Coronary artery (tissue), 2 donors: ENCODE measurements at regions not wholly inside any gene's neighbourhood (a gene's known extent, or its start where the extent isn't known, plus 50 kb on each side); places are given as distances from the start of the nearest gene placed in this dataset.

Experiments used
- DNase-seq: peaks from one replicate; pipeline ENCODE4 v3.0.0-alpha.2; 2017; ENCODE audit warnings: low spot score
- H3K27ac ChIP-seq, 2 donors: fragments of 200-600 bp; sonication (generic); one replicate each; pipeline ENCODE4 v1.5.1; 2016 to 2019
- H3K4me3 ChIP-seq: fragments of 200-600 bp; sonication (generic); 2 replicates; pipeline ENCODE4 v1.5.1; 2016; ENCODE audit warnings: mild to moderate bottlenecking, moderate library complexity
- TF ChIP-seq, protein P1 (sequence below): fragments of 200-600 bp; sonication (generic); IDR thresholded peaks from one replicate; pipeline ENCODE4 v1.5.1; 2019; ENCODE audit warnings: antibody characterized with exemption

DNA sequence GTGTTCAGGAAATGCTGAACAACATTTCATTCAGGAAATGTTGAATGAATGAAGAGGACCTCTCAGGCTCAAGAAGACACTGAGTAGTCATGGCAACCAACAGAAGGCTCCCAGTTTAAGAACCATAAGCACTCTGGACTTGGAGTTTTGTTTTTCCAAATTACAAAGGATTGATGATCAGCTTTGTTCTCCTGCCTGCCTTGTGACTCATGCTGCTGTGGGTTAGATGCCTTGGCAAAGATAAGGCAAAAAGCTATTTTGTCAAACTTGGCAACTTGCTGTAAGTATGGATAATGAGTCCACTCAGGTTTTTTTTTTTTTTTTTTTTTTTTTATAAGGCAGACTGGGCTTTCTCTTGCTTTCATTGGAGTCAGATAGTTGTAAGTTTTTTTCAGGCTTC lies 365.0 kb downstream of the TMEM232 start:
- no peak overlapping the region for H3K27ac ChIP-seq

DNA sequence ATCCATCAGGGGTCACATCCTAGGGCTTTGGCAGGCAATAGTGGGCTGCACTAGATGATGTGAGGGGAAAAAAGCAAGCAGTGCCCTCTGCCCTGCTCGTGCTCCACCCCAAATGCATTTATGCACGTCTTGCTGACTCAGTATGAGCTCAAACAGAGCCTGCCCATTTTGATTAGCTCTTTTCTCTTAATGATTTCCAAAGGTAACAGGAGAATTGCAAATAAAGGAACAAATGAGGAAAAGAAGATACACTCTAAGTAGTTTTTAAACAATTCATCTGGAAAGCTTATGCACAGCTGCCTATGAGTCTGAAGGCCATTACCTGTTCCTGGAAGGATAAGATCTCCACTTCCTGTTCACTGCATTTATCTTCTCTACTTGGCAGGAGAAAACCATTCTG lies 364.2 kb downstream of the TMEM232 start:
- Histone ChIP-seq H3K27ac (no peak overlapping the region), H3K4me3 (no peak overlapping the region)
- TF ChIP-seq, protein P1, sequence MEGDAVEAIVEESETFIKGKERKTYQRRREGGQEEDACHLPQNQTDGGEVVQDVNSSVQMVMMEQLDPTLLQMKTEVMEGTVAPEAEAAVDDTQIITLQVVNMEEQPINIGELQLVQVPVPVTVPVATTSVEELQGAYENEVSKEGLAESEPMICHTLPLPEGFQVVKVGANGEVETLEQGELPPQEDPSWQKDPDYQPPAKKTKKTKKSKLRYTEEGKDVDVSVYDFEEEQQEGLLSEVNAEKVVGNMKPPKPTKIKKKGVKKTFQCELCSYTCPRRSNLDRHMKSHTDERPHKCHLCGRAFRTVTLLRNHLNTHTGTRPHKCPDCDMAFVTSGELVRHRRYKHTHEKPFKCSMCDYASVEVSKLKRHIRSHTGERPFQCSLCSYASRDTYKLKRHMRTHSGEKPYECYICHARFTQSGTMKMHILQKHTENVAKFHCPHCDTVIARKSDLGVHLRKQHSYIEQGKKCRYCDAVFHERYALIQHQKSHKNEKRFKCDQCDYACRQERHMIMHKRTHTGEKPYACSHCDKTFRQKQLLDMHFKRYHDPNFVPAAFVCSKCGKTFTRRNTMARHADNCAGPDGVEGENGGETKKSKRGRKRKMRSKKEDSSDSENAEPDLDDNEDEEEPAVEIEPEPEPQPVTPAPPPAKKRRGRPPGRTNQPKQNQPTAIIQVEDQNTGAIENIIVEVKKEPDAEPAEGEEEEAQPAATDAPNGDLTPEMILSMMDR, result no peak
- DNase-seq, result no peak

More for the DNA sequence above, 365.0 kb downstream of the TMEM232 start:
- H3K4me3 ChIP-seq, result no peak overlapping the region
- TF ChIP-seq, protein P1, result no peak
- no peak for DNase-seq

DNA sequence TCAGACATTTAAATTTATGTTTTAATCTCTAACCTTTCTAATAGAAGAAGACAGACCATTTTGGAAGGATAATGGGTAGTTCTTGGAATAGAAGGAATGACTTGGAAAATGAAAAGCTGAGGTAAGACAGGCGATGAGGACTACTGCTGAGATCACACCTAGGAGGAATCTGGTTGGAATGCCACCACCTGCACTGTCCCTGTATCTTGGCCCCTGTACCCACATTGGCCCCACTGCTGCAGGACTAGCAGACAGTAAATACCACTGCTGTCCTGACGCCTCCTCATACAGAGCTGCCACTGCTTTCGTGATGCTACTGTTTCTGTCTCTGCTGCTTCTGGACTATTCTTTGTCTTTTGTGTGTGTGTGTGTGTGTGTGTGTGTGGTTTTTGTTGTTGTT lies 359.8 kb downstream of the TMEM232 start:
- no peak overlapping the region for H3K27ac ChIP-seq
- no peak for DNase-seq
- TF ChIP-seq, protein P1, result no peak
- no peak overlapping the region for H3K4me3 ChIP-seq
